ENCODE measurements at regions not wholly inside any gene's neighbourhood (a gene's known extent, or its start where the extent isn't known, plus 50 kb on each side); places are given as distances from the start of the nearest gene placed in this dataset.
"Not testable (repeated sequence)": the region's sequence is repeated elsewhere in the genome, so short reads cannot be mapped to it uniquely, and the experiment has no call there.

DNA sequence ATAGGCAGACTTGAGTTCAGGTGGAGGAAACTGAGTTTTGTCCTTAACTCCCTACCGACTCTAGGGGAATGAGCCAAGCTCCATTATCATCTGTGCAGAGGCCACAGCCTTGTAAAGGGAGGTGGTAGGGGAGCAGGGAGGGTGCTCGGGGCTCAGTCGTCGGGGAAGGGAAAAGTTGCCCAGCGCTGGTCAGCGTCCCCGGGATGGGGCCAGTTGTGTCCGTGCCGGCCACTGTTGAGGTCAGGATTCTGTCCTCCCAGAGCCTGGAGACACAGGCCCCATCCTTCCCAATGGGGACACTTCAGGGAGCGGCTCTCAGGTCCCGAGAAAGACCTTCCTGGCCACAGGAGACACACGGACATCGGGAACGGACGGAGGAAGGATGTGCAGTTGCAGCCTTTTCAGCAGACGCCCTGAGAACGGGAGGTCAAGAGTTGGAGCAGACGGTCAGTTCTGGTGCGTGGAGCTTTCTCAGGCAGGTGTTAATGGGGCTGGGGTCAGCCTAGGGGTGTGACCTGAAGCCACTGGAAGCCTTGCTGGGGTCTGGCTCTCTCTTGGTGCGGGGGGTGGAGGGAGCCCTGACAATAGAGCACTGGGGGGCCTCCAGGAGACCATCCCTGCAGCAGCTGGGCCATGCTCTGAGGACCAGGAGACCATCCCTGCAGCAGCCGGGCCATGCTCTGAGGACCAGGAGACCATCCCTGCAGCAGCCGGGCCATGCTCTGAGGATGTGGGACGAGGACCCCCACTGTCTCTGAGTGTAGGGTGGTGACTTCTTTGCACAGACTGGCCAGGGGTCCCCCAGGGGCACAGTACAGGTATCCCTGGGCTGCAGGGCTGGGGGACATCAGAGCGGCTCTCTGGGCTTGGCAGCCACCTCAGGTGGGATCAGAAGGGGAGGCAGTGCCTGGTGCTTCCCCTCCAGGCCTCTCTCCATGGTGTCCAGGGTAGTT is 394.7 kb downstream of the TMEM121 start:
- FAIRE-seq; DNase-seq (ENCODE audit: low read depth, low spot score); BruUV-seq (replicated peaks); H3K4me2 ChIP-seq (ENCODE audit: insufficient read depth, low read length); H3K4me3 ChIP-seq (replicated peaks in 1 of 3; ENCODE audit: insufficient read depth in 1 of 3, low read depth in 1 of 3, low read length in 3 of 3); H3K27me3 ChIP-seq (ENCODE audit: control insufficient read depth in 2 of 2, insufficient read depth in 2 of 2, low read length in 2 of 2); H3K36me3 ChIP-seq (ENCODE audit: control insufficient read depth in 2 of 2, extremely low read depth in 1 of 2, insufficient read depth in 2 of 2, low read length in 2 of 2); H4K20me1 ChIP-seq (replicated peaks; ENCODE audit: control insufficient read depth, extremely low read depth, insufficient read depth, low read length); H3K9ac ChIP-seq (replicated peaks; ENCODE audit: extremely low read depth, insufficient read depth, low read length); H3K79me2 ChIP-seq (ENCODE audit: control insufficient read depth, insufficient read depth, low read length); dilution Hi-C loops (cut with MboI; ENCODE audit: extremely low pct_ligation_motif_present, low sequenced_read_pairs); H3K4me1 ChIP-seq (ENCODE audit: control insufficient read depth, extremely low read depth, insufficient read depth, low read length); H3K9me1 ChIP-seq (replicated peaks; ENCODE audit: control insufficient read depth, extremely low read depth, insufficient read depth, low read length); POLR2A ChIA-PET; H3K27ac ChIP-seq (ENCODE audit: insufficient read depth, low read depth, low read length); H3K9me3 ChIP-seq (replicated peaks; ENCODE audit: control insufficient read depth, insufficient read depth, low read length); intact Hi-C loops (cut with micrococcal nuclease); CTCF ChIA-PET; H2AFZ ChIP-seq (ENCODE audit: low read depth, low read length): not testable (repeated sequence)

GRCh38 chr14:105921781-105922180 is 395.4 kb downstream of the TMEM121 start:
- H3K4me1 ChIP-seq (ENCODE audit: control insufficient read depth, extremely low read depth, insufficient read depth, low read length); H3K9me3 ChIP-seq (replicated peaks; ENCODE audit: control insufficient read depth, insufficient read depth, low read length); BruUV-seq (replicated peaks); H4K20me1 ChIP-seq (replicated peaks; ENCODE audit: control insufficient read depth, extremely low read depth, insufficient read depth, low read length); POLR2A ChIA-PET; intact Hi-C loops (cut with micrococcal nuclease); dilution Hi-C loops (cut with MboI; ENCODE audit: extremely low pct_ligation_motif_present, low sequenced_read_pairs); H3K27ac ChIP-seq (ENCODE audit: insufficient read depth, low read depth, low read length); H2AFZ ChIP-seq (ENCODE audit: low read depth, low read length); CTCF ChIA-PET; DNase-seq (ENCODE audit: low read depth, low spot score); H3K9me1 ChIP-seq (replicated peaks; ENCODE audit: control insufficient read depth, extremely low read depth, insufficient read depth, low read length); H3K9ac ChIP-seq (replicated peaks; ENCODE audit: extremely low read depth, insufficient read depth, low read length); H3K4me3 ChIP-seq (replicated peaks in 1 of 3; ENCODE audit: insufficient read depth in 1 of 3, low read depth in 1 of 3, low read length in 3 of 3); H3K27me3 ChIP-seq (ENCODE audit: control insufficient read depth in 2 of 2, insufficient read depth in 2 of 2, low read length in 2 of 2); H3K4me2 ChIP-seq (ENCODE audit: insufficient read depth, low read length); FAIRE-seq; H3K36me3 ChIP-seq (ENCODE audit: control insufficient read depth in 2 of 2, extremely low read depth in 1 of 2, insufficient read depth in 2 of 2, low read length in 2 of 2); H3K79me2 ChIP-seq (ENCODE audit: control insufficient read depth, insufficient read depth, low read length): not testable (repeated sequence)

DNA sequence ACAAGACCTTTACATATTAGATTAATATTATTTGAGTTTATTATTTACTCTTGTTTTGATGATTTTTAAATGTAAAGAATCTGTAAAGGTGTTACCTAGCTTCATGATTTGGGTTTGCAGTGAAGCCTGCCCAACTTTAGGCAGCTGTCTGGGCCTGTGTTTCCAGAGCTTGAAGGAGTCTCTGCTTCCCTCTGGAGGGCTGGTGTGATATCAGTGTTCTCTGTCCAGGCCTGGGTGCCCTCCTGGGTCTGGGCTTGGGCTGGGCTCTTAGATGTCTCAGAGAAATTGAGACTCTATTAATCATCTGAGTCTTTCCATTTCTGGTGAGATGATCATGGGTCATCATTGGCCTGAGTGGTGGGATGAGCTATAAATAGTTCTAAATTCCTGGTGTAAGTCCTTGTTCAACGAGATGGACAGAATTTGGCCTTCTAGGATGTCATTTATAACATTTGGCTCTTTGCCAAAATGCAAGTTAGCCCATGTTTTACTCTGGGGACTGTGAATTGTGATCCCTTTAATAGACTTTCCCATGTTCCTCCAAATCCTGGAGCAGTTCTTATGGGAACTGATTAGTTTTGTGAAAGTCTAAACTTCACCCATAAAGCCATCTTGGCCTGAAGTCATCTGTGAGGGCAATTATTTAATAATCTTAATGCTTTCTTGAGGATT is 397.3 kb downstream of the TMEM121 start:
- H3K9me1 ChIP-seq (replicated peaks; ENCODE audit: control insufficient read depth, extremely low read depth, insufficient read depth, low read length); FAIRE-seq; H3K27me3 ChIP-seq (ENCODE audit: control insufficient read depth in 2 of 2, insufficient read depth in 2 of 2, low read length in 2 of 2); H3K9me3 ChIP-seq (replicated peaks; ENCODE audit: control insufficient read depth, insufficient read depth, low read length); dilution Hi-C loops (cut with MboI; ENCODE audit: extremely low pct_ligation_motif_present, low sequenced_read_pairs); H3K9ac ChIP-seq (replicated peaks; ENCODE audit: extremely low read depth, insufficient read depth, low read length); H4K20me1 ChIP-seq (replicated peaks; ENCODE audit: control insufficient read depth, extremely low read depth, insufficient read depth, low read length); DNase-seq (ENCODE audit: low read depth, low spot score); BruUV-seq (replicated peaks); H2AFZ ChIP-seq (ENCODE audit: low read depth, low read length); H3K4me3 ChIP-seq (replicated peaks in 1 of 3; ENCODE audit: insufficient read depth in 1 of 3, low read depth in 1 of 3, low read length in 3 of 3); POLR2A ChIA-PET; H3K4me1 ChIP-seq (ENCODE audit: control insufficient read depth, extremely low read depth, insufficient read depth, low read length); H3K27ac ChIP-seq (ENCODE audit: insufficient read depth, low read depth, low read length); H3K79me2 ChIP-seq (ENCODE audit: control insufficient read depth, insufficient read depth, low read length); intact Hi-C loops (cut with micrococcal nuclease); H3K36me3 ChIP-seq (ENCODE audit: control insufficient read depth in 2 of 2, extremely low read depth in 1 of 2, insufficient read depth in 2 of 2, low read length in 2 of 2); CTCF ChIA-PET; H3K4me2 ChIP-seq (ENCODE audit: insufficient read depth, low read length): not testable (repeated sequence)

Data from endothelial cell of umbilical vein (primary cell).